SK-N-SH treated with all-trans-retinoic acid at 6 μM for 48 hours (cell line): ENCODE measurements at regions not wholly inside any gene's neighbourhood (a gene's known extent, or its start where the extent isn't known, plus 50 kb on each side); places are given as distances from the start of the nearest gene placed in this dataset.

Experiments used
- ATAC-seq: fragments of 200-7000 bp; cut with Tn5 transposase; 3 replicates; pipeline ENCODE4 v1.9.1; 2020; ENCODE audit warnings: mild to moderate bottlenecking, moderate library complexity
- BACH2 ChIP-seq: fragments of 250-450 bp; sonication (Bioruptor Pico); IDR thresholded peaks from 2 replicates; pipeline ENCODE4 v1.9.0; 2021; ENCODE audit warnings: mild to moderate bottlenecking, borderline replicate concordance
- CREB5 ChIP-seq: fragments of 250-450 bp; sonication (Bioruptor Pico); IDR thresholded peaks from 2 replicates; pipeline ENCODE4 v1.5.1; 2020; ENCODE audit warnings: low read depth, mild to moderate bottlenecking, moderate library complexity
- CSDC2 ChIP-seq: fragments of 250-450 bp; sonication (Bioruptor Pico); IDR thresholded peaks from 2 replicates; pipeline ENCODE4 v1.5.0; 2020; ENCODE audit warnings: mild to moderate bottlenecking, moderate library complexity
- CSRNP3 ChIP-seq: fragments of 250-450 bp; sonication (Bioruptor Pico); IDR thresholded peaks from 2 replicates; pipeline ENCODE4 v1.5.1; 2021; ENCODE audit warnings: mild to moderate bottlenecking, moderate library complexity
- ESRRG ChIP-seq: fragments of 250-450 bp; sonication (Bioruptor Pico); IDR thresholded peaks from 2 replicates; pipeline ENCODE4 v1.6.1; 2021; ENCODE audit warnings: mild to moderate bottlenecking
- GLIS3 ChIP-seq: fragments of 250-450 bp; sonication (Bioruptor Pico); IDR thresholded peaks from 2 replicates; pipeline ENCODE4 v1.5.0; 2020; ENCODE audit warnings: mild to moderate bottlenecking, moderate library complexity
- ISL1 ChIP-seq: fragments of 250-450 bp; sonication (Bioruptor Pico); IDR thresholded peaks from 2 replicates; pipeline ENCODE4 v2.1.2; 2022; ENCODE audit warnings: mild to moderate bottlenecking, moderate library complexity
- OSR1 ChIP-seq: fragments of 250-450 bp; sonication (Bioruptor Pico); IDR thresholded peaks from 2 replicates; pipeline ENCODE4 v1.8.0; 2022; ENCODE audit warnings: moderate library complexity, mild to moderate bottlenecking, inconsistent platforms
- PATZ1 ChIP-seq: fragments of 250-450 bp; sonication (Bioruptor Pico); IDR thresholded peaks from 2 replicates; pipeline ENCODE4 v1.8.0; 2020; ENCODE audit warnings: mild to moderate bottlenecking, moderate library complexity, borderline replicate concordance
- POU6F1 ChIP-seq: fragments of 250-450 bp; sonication (Bioruptor Pico); IDR thresholded peaks from 2 replicates; pipeline ENCODE4 v1.8.0; 2021; ENCODE audit warnings: low read depth, mild to moderate bottlenecking, moderate library complexity, borderline replicate concordance
- PPARA ChIP-seq: fragments of 250-450 bp; sonication (Bioruptor Pico); IDR thresholded peaks from 2 replicates; pipeline ENCODE4 v1.5.0; 2020; ENCODE audit warnings: mild to moderate bottlenecking, borderline replicate concordance
- RARB ChIP-seq: fragments of 250-450 bp; sonication (Bioruptor Pico); IDR thresholded peaks from 2 replicates; pipeline ENCODE4 v1.8.0; 2021; ENCODE audit warnings: mild to moderate bottlenecking, moderate library complexity
- SNAI2 ChIP-seq: fragments of 250-450 bp; sonication (Bioruptor Pico); IDR thresholded peaks from 2 replicates; pipeline ENCODE4 v1.5.0; 2020; ENCODE audit warnings: mild to moderate bottlenecking, moderate library complexity
- TCF4 ChIP-seq: fragments of 250-450 bp; sonication (Bioruptor Pico); IDR thresholded peaks from 2 replicates; pipeline ENCODE4 v1.8.0; 2021; ENCODE audit warnings: mild to moderate bottlenecking, moderate library complexity, borderline replicate concordance
- TOX ChIP-seq: fragments of 250-450 bp; sonication (Bioruptor Pico); IDR thresholded peaks from 2 replicates; pipeline ENCODE4 v1.8.0; 2021; ENCODE audit warnings: mild to moderate bottlenecking, moderate library complexity, borderline replicate concordance
- ZC3H10 ChIP-seq: fragments of 250-450 bp; sonication (Bioruptor Pico); IDR thresholded peaks from 2 replicates; pipeline ENCODE4 v1.5.1; 2021; ENCODE audit warnings: mild to moderate bottlenecking, moderate library complexity
- ZFP3 ChIP-seq: fragments of 250-450 bp; sonication (Bioruptor Pico); IDR thresholded peaks from 2 replicates; pipeline ENCODE4 v1.5.0; 2020; ENCODE audit warnings: mild to moderate bottlenecking, moderate library complexity
- ZFP30 ChIP-seq: fragments of 450-650 bp; formaldehyde crosslinking; IDR thresholded peaks from 2 replicates; pipeline ENCODE4 v1.5.0; 2022; ENCODE audit warnings: mild to moderate bottlenecking, moderate library complexity
- ZNF565 ChIP-seq: fragments of 450-650 bp; formaldehyde crosslinking; conservative IDR thresholded peaks from 2 replicates; pipeline ENCODE4 v1.5.0; 2020; ENCODE audit warnings: low read depth, mild to moderate bottlenecking, moderate library complexity
- ZNF70 ChIP-seq: fragments of 450-650 bp; formaldehyde crosslinking; IDR thresholded peaks from 2 replicates; pipeline ENCODE4 v1.5.0; 2020; ENCODE audit warnings: mild to moderate bottlenecking, moderate library complexity
- ZNF8 ChIP-seq: fragments of 450-650 bp; formaldehyde crosslinking; IDR thresholded peaks from 2 replicates; pipeline ENCODE4 v1.5.0; 2020; ENCODE audit warnings: mild to moderate bottlenecking, moderate library complexity

GRCh38 chr14:97271451-97271960 lies 474.3 kb downstream of the VRK1 start:
- TF ChIP-seq ZFP30 (CRISPR knock-in tag) (no peak), ZNF8 (no peak), CREB5 (CRISPR knock-in tag) (no peak)

GRCh38 chr14:97273540-97273939 lies 476.4 kb downstream of the VRK1 start:
- ATAC-seq: no peak
- TF ChIP-seq RARB (CRISPR knock-in tag) (no peak), PATZ1 (CRISPR knock-in tag) (no peak), GLIS3 (CRISPR knock-in tag) (no peak), ISL1 (no peak), ZNF8 (no peak), ZNF70 (CRISPR knock-in tag) (no peak), OSR1 (no peak), TCF4 (no peak), ZNF565 (CRISPR knock-in tag) (no peak), ESRRG (no peak), BACH2 (CRISPR knock-in tag) (no peak), POU6F1 (CRISPR knock-in tag) (no peak), CSDC2 (CRISPR knock-in tag) (no peak), PPARA (CRISPR knock-in tag) (no peak)

More at GRCh38 chr14:97271451-97271960, 474.3 kb downstream of the VRK1 start:
- no peak for ATAC-seq

GRCh38 chr14:97274626-97275025 lies 477.4 kb downstream of the VRK1 start:
- TF ChIP-seq ZNF8: no peak
- no peak for TF ChIP-seq ZNF565 (CRISPR knock-in tag)
- no peak for TF ChIP-seq ZNF70 (CRISPR knock-in tag)
- TF ChIP-seq ZC3H10 (CRISPR knock-in tag): no peak
- ATAC-seq: no peak

GRCh38 chr14:97275276-97275675 lies 478.1 kb downstream of the VRK1 start:
- TF ChIP-seq CSRNP3 (no peak), ZNF565 (CRISPR knock-in tag) (no peak), CSDC2 (CRISPR knock-in tag) (no peak), ZFP3 (CRISPR knock-in tag) (no peak), TOX (CRISPR knock-in tag) (no peak), PATZ1 (CRISPR knock-in tag) (no peak), BACH2 (CRISPR knock-in tag) (no peak), SNAI2 (no peak), ESRRG (no peak)

More at GRCh38 chr14:97275276-97275675, 478.1 kb downstream of the VRK1 start:
- ATAC-seq: no peak
